GM20000 (cell line): ENCODE measurements at regions not wholly inside any gene's neighbourhood (a gene's known extent, or its start where the extent isn't known, plus 50 kb on each side); places are given as distances from the start of the nearest gene placed in this dataset.

ENCODE experiments used
- DNase-seq: peaks from one replicate; pipeline ENCODE4 v3.0.0; 2012; ENCODE audit warnings: low spot score
- CTCF ChIP-seq: IDR thresholded peaks from 2 replicates; pipeline ENCODE4 v1.5.1; 2012; ENCODE audit warnings: mild to moderate bottlenecking, control low read depth; ENCODE audit errors: extremely low read depth, missing control alignments

DNA sequence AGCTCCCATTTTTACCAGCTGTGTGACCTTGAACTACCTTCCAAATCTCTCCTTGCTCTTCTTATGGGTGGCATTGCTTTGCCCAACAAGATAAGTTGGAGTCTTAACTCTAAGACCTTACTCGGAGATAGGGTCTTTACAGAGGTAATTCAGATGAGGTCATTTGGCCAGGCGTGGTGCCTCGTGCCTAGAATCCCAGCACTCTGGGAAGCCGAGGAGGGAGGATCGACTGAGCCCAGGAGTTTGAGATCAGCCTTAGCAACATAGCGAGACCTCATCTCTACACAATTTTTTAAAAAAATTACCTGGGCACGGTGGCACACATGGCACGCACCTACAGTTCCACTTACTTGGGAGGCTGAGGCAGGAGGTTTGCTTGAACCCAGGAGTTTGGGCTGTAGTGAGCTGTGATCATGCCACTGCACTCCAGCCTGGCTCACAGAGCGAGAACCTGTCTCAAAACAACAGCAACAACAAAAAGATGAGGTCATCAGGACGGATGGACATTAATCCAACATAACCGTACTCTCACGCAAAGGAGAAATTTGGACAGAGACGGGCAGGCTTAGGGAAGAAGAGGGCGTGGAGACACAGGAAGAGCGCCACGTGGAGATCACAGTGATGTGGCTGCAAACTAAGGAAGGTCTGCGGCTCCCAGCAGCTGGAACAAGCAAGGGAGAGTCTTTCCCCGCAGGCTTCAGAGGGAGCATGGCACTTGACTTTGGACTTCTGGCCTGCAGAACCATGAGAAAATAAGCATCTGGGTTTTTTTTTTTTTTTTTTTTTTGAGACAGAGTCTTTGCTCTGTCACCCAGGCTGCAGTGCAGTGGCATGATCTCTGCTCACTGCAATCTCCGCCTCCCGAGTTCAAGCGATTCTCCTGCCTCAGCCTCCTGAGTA is 122.3 kb upstream of the CARD11 start:
- DNase-seq = no peak
- no peak for TF ChIP-seq CTCF

DNA sequence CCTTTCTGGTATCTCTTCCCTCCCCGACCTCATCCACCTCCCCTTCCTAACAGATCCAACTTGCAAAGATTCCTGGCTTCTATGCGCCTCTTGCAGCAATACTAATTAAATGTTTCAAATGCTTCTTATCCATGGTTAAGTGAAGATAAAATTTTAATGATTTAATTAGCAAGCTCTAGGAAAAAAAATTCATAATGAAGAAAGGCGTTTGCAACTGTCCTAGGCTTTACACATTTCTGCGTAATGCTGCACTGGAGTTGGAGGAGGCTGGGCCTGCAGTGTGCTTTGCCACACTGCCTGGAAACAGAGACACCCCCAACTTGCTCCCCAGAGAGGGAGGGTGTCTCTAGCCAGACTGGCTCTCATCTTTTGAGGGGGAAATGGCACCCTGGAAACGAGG is 123.9 kb upstream of the CARD11 start:
- DNase-seq = no peak

GRCh38 chr7:3168370-3168769 is 124.7 kb upstream of the CARD11 start:
- DNase-seq = no peak
- TF ChIP-seq CTCF = no peak

More for the DNA sequence above, 123.9 kb upstream of the CARD11 start:
- TF ChIP-seq CTCF = no peak

- no peak for DNase-seq
- no peak for TF ChIP-seq CTCF
Measured at GRCh38 chr7:3168869-3169268, 125.2 kb upstream of the CARD11 start.

DNA sequence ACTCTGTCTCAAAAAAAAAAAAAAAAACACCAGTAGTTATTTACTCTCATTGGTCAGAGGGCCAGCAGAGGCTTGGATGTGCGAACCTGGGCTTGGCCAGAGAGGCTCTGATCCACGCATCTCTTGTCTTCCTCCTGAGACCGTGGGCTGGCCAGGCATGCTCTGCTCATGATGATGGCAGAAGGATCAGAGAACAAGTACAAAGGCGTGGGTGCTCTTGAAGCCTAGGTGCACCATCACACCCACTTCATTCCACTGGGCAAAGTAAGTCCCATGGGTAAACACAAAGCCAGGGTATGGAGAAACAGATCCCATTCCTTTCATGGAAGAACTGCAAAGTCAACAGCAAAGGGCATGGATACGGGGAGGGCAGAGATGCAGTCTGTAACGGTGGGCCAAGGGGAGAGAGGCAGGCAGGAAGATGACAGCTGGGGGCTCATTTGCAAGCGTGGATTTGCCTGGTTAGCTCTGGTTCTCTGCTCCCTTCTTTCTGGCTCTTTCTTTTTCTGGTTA is 128.2 kb upstream of the SDK1 start:
- TF ChIP-seq CTCF = no peak
- DNase-seq = no peak

DNA sequence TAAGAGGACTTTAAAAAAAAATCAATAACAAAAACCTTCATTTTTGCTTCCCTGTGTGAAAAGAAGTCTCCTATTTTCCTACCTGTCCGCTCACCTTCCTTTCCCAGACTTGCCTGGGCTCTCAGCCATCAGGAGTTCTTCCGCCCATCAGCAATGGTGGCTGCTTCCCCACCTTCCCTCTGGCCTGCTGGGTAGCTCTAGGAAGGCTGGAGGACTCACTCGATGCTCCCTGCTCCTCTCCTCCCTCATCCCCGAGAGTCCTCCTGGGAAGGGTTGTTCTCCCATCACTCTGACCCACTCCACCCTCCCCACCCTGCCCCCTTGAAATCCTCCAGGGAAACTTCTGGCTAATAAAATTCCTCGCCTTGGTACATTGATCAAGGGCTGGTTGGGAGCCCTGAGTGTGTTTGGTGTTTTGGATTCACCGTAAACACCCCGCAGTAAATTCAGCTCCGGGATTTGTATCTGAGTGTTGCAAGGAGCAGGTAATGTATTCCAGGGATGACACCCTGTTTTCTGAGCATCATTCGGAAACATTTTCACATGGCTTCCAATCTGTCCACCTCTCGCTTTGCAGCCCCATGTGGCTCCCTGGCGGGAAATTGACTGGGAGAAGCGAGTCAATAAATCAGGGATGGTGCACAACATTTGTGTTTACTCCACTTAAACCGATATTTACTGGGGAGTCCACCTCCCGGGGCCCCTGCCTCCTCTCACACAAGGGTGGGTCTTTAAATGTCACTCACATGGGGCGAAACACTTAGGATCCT is 126.4 kb upstream of the SDK1 start:
- no peak for DNase-seq
- no peak for TF ChIP-seq CTCF
